ENCODE measurements at regions not wholly inside any gene's neighbourhood (a gene's known extent, or its start where the extent isn't known, plus 50 kb on each side); places are given as distances from the start of the nearest gene placed in this dataset.

DNA sequence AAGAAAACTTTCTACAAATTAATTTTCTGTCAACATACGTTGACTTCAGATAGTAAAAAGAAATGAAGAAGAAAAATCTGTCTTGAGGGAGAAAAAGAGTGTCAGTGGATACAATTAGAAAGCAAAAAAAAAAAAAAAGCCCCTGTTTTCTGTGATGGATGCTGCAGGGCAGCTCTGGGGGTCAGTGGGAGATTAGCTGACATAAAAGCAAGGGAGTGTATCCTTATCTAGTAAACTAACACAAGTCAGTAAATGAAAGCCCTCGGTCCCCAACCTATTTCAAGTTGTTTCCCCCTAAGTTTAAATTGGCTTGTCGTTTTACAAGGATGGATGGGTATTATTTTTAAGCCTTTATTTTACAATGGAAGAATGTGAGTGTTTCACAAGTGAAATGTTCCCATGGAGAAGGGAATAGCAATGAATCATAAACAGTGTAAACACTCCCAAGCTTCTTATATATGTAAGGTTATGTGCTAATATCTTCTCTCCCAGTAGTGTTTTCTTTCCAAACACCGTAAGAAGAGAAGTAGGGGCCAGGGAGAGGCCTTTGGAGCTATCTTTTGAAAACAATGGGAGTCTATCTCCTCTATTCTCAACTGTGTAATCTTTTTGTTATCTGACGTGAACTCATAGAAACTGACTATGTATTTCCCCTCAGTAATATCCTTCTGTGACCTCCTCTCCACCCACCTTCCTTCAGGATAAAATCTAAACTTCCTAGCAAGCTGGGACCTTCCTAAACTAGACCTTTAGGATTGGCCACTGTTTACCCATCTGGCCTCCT lies 347.7 kb downstream of the FBXO8 start:
- no peak for TF ChIP-seq POLR2AphosphoS5 (IDR thresholded peaks at IDR 0.05; ENCODE audit: low read depth, low read length)
- TF ChIP-seq SIN3A (IDR thresholded peaks at IDR 0.05; ENCODE audit: borderline replicate concordance, insufficient read depth, low read length): no peak
- TF ChIP-seq TAF1 (IDR thresholded peaks at IDR 0.05; ENCODE audit: borderline replicate concordance, insufficient read depth, low read length): no peak
- TF ChIP-seq, protein P1, sequence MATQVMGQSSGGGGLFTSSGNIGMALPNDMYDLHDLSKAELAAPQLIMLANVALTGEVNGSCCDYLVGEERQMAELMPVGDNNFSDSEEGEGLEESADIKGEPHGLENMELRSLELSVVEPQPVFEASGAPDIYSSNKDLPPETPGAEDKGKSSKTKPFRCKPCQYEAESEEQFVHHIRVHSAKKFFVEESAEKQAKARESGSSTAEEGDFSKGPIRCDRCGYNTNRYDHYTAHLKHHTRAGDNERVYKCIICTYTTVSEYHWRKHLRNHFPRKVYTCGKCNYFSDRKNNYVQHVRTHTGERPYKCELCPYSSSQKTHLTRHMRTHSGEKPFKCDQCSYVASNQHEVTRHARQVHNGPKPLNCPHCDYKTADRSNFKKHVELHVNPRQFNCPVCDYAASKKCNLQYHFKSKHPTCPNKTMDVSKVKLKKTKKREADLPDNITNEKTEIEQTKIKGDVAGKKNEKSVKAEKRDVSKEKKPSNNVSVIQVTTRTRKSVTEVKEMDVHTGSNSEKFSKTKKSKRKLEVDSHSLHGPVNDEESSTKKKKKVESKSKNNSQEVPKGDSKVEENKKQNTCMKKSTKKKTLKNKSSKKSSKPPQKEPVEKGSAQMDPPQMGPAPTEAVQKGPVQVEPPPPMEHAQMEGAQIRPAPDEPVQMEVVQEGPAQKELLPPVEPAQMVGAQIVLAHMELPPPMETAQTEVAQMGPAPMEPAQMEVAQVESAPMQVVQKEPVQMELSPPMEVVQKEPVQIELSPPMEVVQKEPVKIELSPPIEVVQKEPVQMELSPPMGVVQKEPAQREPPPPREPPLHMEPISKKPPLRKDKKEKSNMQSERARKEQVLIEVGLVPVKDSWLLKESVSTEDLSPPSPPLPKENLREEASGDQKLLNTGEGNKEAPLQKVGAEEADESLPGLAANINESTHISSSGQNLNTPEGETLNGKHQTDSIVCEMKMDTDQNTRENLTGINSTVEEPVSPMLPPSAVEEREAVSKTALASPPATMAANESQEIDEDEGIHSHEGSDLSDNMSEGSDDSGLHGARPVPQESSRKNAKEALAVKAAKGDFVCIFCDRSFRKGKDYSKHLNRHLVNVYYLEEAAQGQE (IDR thresholded peaks at IDR 0.05; ENCODE audit: insufficient read depth in 1 of 2, low read depth in 2 of 2, low read length in 2 of 2): no peak

All from PFSK-1 (cell line).